Memory B cell (primary cell): ENCODE measurements at regions not wholly inside any gene's neighbourhood (a gene's known extent, or its start where the extent isn't known, plus 50 kb on each side); places are given as distances from the start of the nearest gene placed in this dataset.

Experiments
- ATAC-seq: fragments of 150-1000 bp; cut with Tn5 transposase; 2 replicates; pipeline ENCODE4 v1.10.0; 2021; ENCODE audit warnings: low read depth, mild to moderate bottlenecking, moderate library complexity
- DNase-seq, 2 donors: peaks; one replicate each; pipeline ENCODE4 v3.0.0; 2022; ENCODE audit warnings: low spot score in 2 of 2
- H3K27ac Mint-ChIP-seq: one replicate; pipeline ENCODE4 v1.8.0; 2022; ENCODE audit warnings: mild to moderate bottlenecking, moderate library complexity, mixed read lengths
- H3K27me3 Mint-ChIP-seq: one replicate; pipeline ENCODE4 v1.8.0; 2022; ENCODE audit warnings: mixed read lengths
- H3K36me3 Mint-ChIP-seq: one replicate; pipeline ENCODE4 v1.8.0; 2022; ENCODE audit warnings: mild to moderate bottlenecking, mixed read lengths
- H3K4me1 Mint-ChIP-seq: one replicate; pipeline ENCODE4 v1.8.0; 2022; ENCODE audit warnings: mixed read lengths
- H3K4me3 Mint-ChIP-seq: one replicate; pipeline ENCODE4 v1.8.0; 2022; ENCODE audit warnings: mild to moderate bottlenecking, moderate library complexity, mixed read lengths
- H3K9me3 Mint-ChIP-seq: one replicate; pipeline ENCODE4 v1.8.0; 2022; ENCODE audit warnings: mixed read lengths

- Mint-ChIP-seq H3K9me3 (peaks cover 1% of the 10 kb centered on the region), H3K36me3 (peaks cover 4% of the 10 kb centered on the region), H3K4me1 (peaks cover 11% of the 10 kb centered on the region), H3K27me3 (peaks cover 6% of the 10 kb centered on the region), H3K27ac (no peak overlapping the region), H3K4me3 (no peak overlapping the region)
- ATAC-seq (no peak), DNase-seq (no peak)
Observed at GRCh38 chr11:110830344-110830743, 118.1 kb upstream of the ARHGAP20 start.

- H3K4me1 Mint-ChIP-seq: peaks cover 14% of the 10 kb centered on the region
- H3K9me3 Mint-ChIP-seq: peaks cover 1% of the 10 kb centered on the region
- peaks cover 6% of the 10 kb centered on the region for H3K27me3 Mint-ChIP-seq
- DNase-seq: no peak
- no peak overlapping the region for H3K4me3 Mint-ChIP-seq
- peaks cover 4% of the 10 kb centered on the region for H3K36me3 Mint-ChIP-seq
- ATAC-seq: no peak
- no peak overlapping the region for H3K27ac Mint-ChIP-seq
Observed at GRCh38 chr11:110829873-110830272, 117.6 kb upstream of the ARHGAP20 start.

GRCh38 chr11:110828086-110828485 is 115.8 kb upstream of the ARHGAP20 start:
- ATAC-seq: no peak
- H3K4me1 Mint-ChIP-seq: peaks cover 18% of the 10 kb centered on the region
- H3K27me3 Mint-ChIP-seq: peaks cover 6% of the 10 kb centered on the region
- peaks cover 4% of the 10 kb centered on the region for H3K36me3 Mint-ChIP-seq
- no peak overlapping the region for H3K4me3 Mint-ChIP-seq
- H3K27ac Mint-ChIP-seq: no peak overlapping the region
- no peak for DNase-seq
- peaks cover 1% of the 10 kb centered on the region for H3K9me3 Mint-ChIP-seq

GRCh38 chr11:110827276-110827675 is 115.0 kb upstream of the ARHGAP20 start:
- DNase-seq (no peak), ATAC-seq (no peak)
- Mint-ChIP-seq H3K36me3 (peaks cover 4% of the 10 kb centered on the region), H3K4me1 (peaks cover 18% of the 10 kb centered on the region), H3K27me3 (peaks cover 6% of the 10 kb centered on the region), H3K9me3 (peaks cover 1% of the 10 kb centered on the region), H3K27ac (no peak overlapping the region), H3K4me3 (no peak overlapping the region)

GRCh38 chr11:110824912-110825620 is 112.8 kb upstream of the ARHGAP20 start:
- Mint-ChIP-seq H3K36me3 (peaks cover 4% of the 10 kb centered on the region), H3K27me3 (peaks cover 3% of the 10 kb centered on the region), H3K4me1 (peaks cover 18% of the 10 kb centered on the region), H3K9me3 (peaks cover 1% of the 10 kb centered on the region), H3K27ac (no peak overlapping the region), H3K4me3 (no peak overlapping the region)
- ATAC-seq (peak; percentile 82), DNase-seq (no peak)

- H3K9me3 Mint-ChIP-seq: peaks cover 4% of the 10 kb centered on the region
- DNase-seq: no peak
Observed at GRCh38 chr11:110818032-110818687, 105.9 kb upstream of the ARHGAP20 start.

GRCh38 chr11:110812086-110812733 is 100.0 kb upstream of the ARHGAP20 start:
- no peak overlapping the region for H3K4me3 Mint-ChIP-seq
- no peak for DNase-seq
- peaks cover 18% of the 10 kb centered on the region for H3K4me1 Mint-ChIP-seq
- peak; percentile 55 for ATAC-seq
- peak overlapping the region; percentile 17 for H3K27ac Mint-ChIP-seq
- peaks cover 4% of the 10 kb centered on the region for H3K9me3 Mint-ChIP-seq
- H3K27me3 Mint-ChIP-seq: peaks cover 4% of the 10 kb centered on the region
- peaks cover 2% of the 10 kb centered on the region for H3K36me3 Mint-ChIP-seq

More at GRCh38 chr11:110818032-110818687, 105.9 kb upstream of the ARHGAP20 start:
- Mint-ChIP-seq H3K36me3 (peaks cover 2% of the 10 kb centered on the region), H3K4me3 (no peak overlapping the region), H3K27ac (no peak overlapping the region), H3K4me1 (peaks cover 3% of the 10 kb centered on the region), H3K27me3 (peaks cover 5% of the 10 kb centered on the region)
- no peak for ATAC-seq

GRCh38 chr11:110809417-110810199 is 97.4 kb upstream of the ARHGAP20 start:
- no peaks in the 10 kb centered on the region for H3K36me3 Mint-ChIP-seq

GRCh38 chr11:110808248-110808647 is 96.0 kb upstream of the ARHGAP20 start:
- no peaks in the 10 kb centered on the region for H3K9me3 Mint-ChIP-seq
- DNase-seq (no peak), ATAC-seq (no peak)
- H3K4me3 Mint-ChIP-seq: no peak overlapping the region
- H3K27me3 Mint-ChIP-seq: peaks cover 7% of the 10 kb centered on the region
- H3K4me1 Mint-ChIP-seq: peaks cover 16% of the 10 kb centered on the region
- no peaks in the 10 kb centered on the region for H3K36me3 Mint-ChIP-seq
- H3K27ac Mint-ChIP-seq: no peak overlapping the region

More at GRCh38 chr11:110809417-110810199, 97.4 kb upstream of the ARHGAP20 start:
- Mint-ChIP-seq H3K4me1 (peaks cover 18% of the 10 kb centered on the region), H3K4me3 (no peak overlapping the region), H3K9me3 (no peaks in the 10 kb centered on the region), H3K27ac (no peak overlapping the region), H3K27me3 (peaks cover 7% of the 10 kb centered on the region)
- ATAC-seq: no peak
- DNase-seq: no peak

- peaks cover 7% of the 10 kb centered on the region for H3K27me3 Mint-ChIP-seq
- H3K27ac Mint-ChIP-seq: no peak overlapping the region
- H3K4me3 Mint-ChIP-seq: no peak overlapping the region
- ATAC-seq: no peak
- no peak for DNase-seq
- no peaks in the 10 kb centered on the region for H3K9me3 Mint-ChIP-seq
- peaks cover 13% of the 10 kb centered on the region for H3K4me1 Mint-ChIP-seq
- H3K36me3 Mint-ChIP-seq: no peaks in the 10 kb centered on the region
Observed at GRCh38 chr11:110807801-110808200, 95.6 kb upstream of the ARHGAP20 start.

- no peak overlapping the region for H3K27ac Mint-ChIP-seq
- no peaks in the 10 kb centered on the region for H3K9me3 Mint-ChIP-seq
- no peaks in the 10 kb centered on the region for H3K4me1 Mint-ChIP-seq
- DNase-seq: no peak
- no peak for ATAC-seq
- peaks cover 7% of the 10 kb centered on the region for H3K27me3 Mint-ChIP-seq
- no peak overlapping the region for H3K4me3 Mint-ChIP-seq
- no peaks in the 10 kb centered on the region for H3K36me3 Mint-ChIP-seq
Observed at GRCh38 chr11:110805756-110806155, 93.5 kb upstream of the ARHGAP20 start.

- H3K4me1 Mint-ChIP-seq: peaks cover 11% of the 10 kb centered on the region
- no peak overlapping the region for H3K4me3 Mint-ChIP-seq
- H3K27me3 Mint-ChIP-seq: peaks cover 3% of the 10 kb centered on the region
- DNase-seq: no peak
- H3K36me3 Mint-ChIP-seq: no peaks in the 10 kb centered on the region
- no peak for ATAC-seq
- no peaks in the 10 kb centered on the region for H3K9me3 Mint-ChIP-seq
- H3K27ac Mint-ChIP-seq: no peak overlapping the region
Observed at GRCh38 chr11:110802162-110802561, 89.9 kb upstream of the ARHGAP20 start.

GRCh38 chr11:110801328-110801727 is 89.1 kb upstream of the ARHGAP20 start:
- ATAC-seq: no peak
- Mint-ChIP-seq H3K27me3 (peaks cover 3% of the 10 kb centered on the region), H3K9me3 (no peaks in the 10 kb centered on the region), H3K4me1 (peaks cover 11% of the 10 kb centered on the region), H3K36me3 (no peaks in the 10 kb centered on the region), H3K4me3 (no peak overlapping the region), H3K27ac (no peak overlapping the region)
- no peak for DNase-seq
